ENCODE measurements at regions not wholly inside any gene's neighbourhood (a gene's known extent, or its start where the extent isn't known, plus 50 kb on each side); places are given as distances from the start of the nearest gene placed in this dataset.
"Not testable (repeated sequence)": the region's sequence is repeated elsewhere in the genome, so short reads cannot be mapped to it uniquely, and the experiment has no call there.

- DNase-seq = no peak
Observed at GRCh38 chr9:89674667-89675057, 69.8 kb downstream of the GADD45G start.

GRCh38 chr9:89675058-89675742 lies 70.4 kb downstream of the GADD45G start:
- peak in 1 of 2 donors; percentile 59 for DNase-seq

GRCh38 chr9:89676281-89676680 lies 71.5 kb downstream of the GADD45G start:
- peak in 1 of 2 donors; percentile 14 for DNase-seq

GRCh38 chr9:89677702-89678395 lies 73.0 kb downstream of the GADD45G start:
- peak in 1 of 2 donors; percentile 39 for DNase-seq

- no peak for DNase-seq
Observed at GRCh38 chr9:89678396-89679015, 73.7 kb downstream of the GADD45G start.

GRCh38 chr9:89679016-89679415 lies 74.2 kb downstream of the GADD45G start:
- no peak for DNase-seq

GRCh38 chr9:89679581-89679980 lies 74.8 kb downstream of the GADD45G start:
- no peak for DNase-seq

- no peak for DNase-seq
Observed at GRCh38 chr9:89680547-89681467, 76.0 kb downstream of the GADD45G start.

GRCh38 chr9:89681468-89681859 lies 76.7 kb downstream of the GADD45G start:
- not testable (repeated sequence) for DNase-seq

- DNase-seq = no peak
Observed at GRCh38 chr9:89683626-89684025, 78.8 kb downstream of the GADD45G start.

- DNase-seq = no peak
Observed at GRCh38 chr9:89684218-89684617, 79.4 kb downstream of the GADD45G start.

- no peak for DNase-seq
Observed at GRCh38 chr9:89684912-89685636, 80.3 kb downstream of the GADD45G start.

GRCh38 chr9:89685698-89686097 lies 80.9 kb downstream of the GADD45G start:
- DNase-seq = no peak

- DNase-seq = no peak
Observed at GRCh38 chr9:89686126-89686525, 81.3 kb downstream of the GADD45G start.

GRCh38 chr9:89686621-89687020 lies 81.8 kb downstream of the GADD45G start:
- DNase-seq = no peak

- no peak for DNase-seq
Observed at GRCh38 chr9:89687188-89687587, 82.4 kb downstream of the GADD45G start.

- no peak for DNase-seq
Observed at GRCh38 chr9:89687848-89688247, 83.0 kb downstream of the GADD45G start.

- DNase-seq = not testable (repeated sequence)
Observed at GRCh38 chr9:89689321-89689720, 84.5 kb downstream of the GADD45G start.

GRCh38 chr9:89690334-89690912 lies 85.6 kb downstream of the GADD45G start:
- DNase-seq = no peak

GRCh38 chr9:89695441-89695891 lies 90.7 kb downstream of the GADD45G start:
- no peak for DNase-seq

GRCh38 chr9:89695979-89696378 lies 91.2 kb downstream of the GADD45G start:
- not testable (repeated sequence) for DNase-seq

GRCh38 chr9:89696780-89697179 lies 92.0 kb downstream of the GADD45G start:
- no peak for DNase-seq
